Endothelial cell of umbilical vein (primary cell): ENCODE measurements at regions not wholly inside any gene's neighbourhood (a gene's known extent, or its start where the extent isn't known, plus 50 kb on each side); places are given as distances from the start of the nearest gene placed in this dataset.

Source experiments
- EZH2 ChIP-seq: IDR thresholded peaks from 2 replicates; pipeline ENCODE4 v1.6.1; 2012; ENCODE audit warnings: borderline replicate concordance, low read depth, mild to moderate bottlenecking, moderate library complexity, low read length, inconsistent platforms; ENCODE audit not compliant: severe bottlenecking
- FOS ChIP-seq: IDR thresholded peaks from 2 replicates; pipeline ENCODE4 v1.6.1; 2011; ENCODE audit warnings: mild to moderate bottlenecking, low read length, moderate library complexity, borderline replicate concordance; ENCODE audit not compliant: insufficient read depth
- GATA2 ChIP-seq: IDR thresholded peaks from 2 replicates; pipeline ENCODE4 v1.7.0; 2011; ENCODE audit warnings: low read depth, mild to moderate bottlenecking, moderate library complexity, mixed read lengths, low read length; ENCODE audit not compliant: insufficient read length, insufficient read depth
- JUN ChIP-seq: IDR thresholded peaks from 2 replicates; pipeline ENCODE4 v1.6.1; 2011; ENCODE audit warnings: borderline replicate concordance, low read depth; ENCODE audit not compliant: insufficient read length, insufficient read depth
- MYC ChIP-seq: IDR thresholded peaks from one replicate; pipeline ENCODE4 v1.6.1; 2011; ENCODE audit warnings: mild to moderate bottlenecking, low read depth, low read length
- POLR2A ChIP-seq: IDR thresholded peaks from 2 replicates; pipeline ENCODE4 v1.6.1; 2012; ENCODE audit warnings: low read depth, mild to moderate bottlenecking, control low read depth, low read length
- POLR2AphosphoS5 ChIP-seq: IDR thresholded peaks from 2 replicates; pipeline ENCODE4 v1.6.1; 2012; ENCODE audit warnings: low read depth, mild to moderate bottlenecking, control low read depth, low read length, moderate library complexity; ENCODE audit not compliant: insufficient read depth
- TF ChIP-seq, protein P1 (sequence below), 2 donors: IDR thresholded peaks; 1 replicate in 1 of 2; 2 replicates in 1 of 2; pipeline ENCODE4 v1.5.1; 2011; ENCODE audit warnings: low read length in 2 of 2, mild to moderate bottlenecking in 2 of 2, moderate library complexity in 2 of 2, control low read depth in 1 of 2, inconsistent platforms in 1 of 2, low read depth in 1 of 2; ENCODE audit not compliant: insufficient read depth in 1 of 2; ENCODE audit errors: extremely low read depth in 1 of 2
- TF ChIP-seq, protein P2 (sequence below): IDR thresholded peaks from 2 replicates; pipeline ENCODE4 v1.6.1; 2011; ENCODE audit not compliant: insufficient read depth, insufficient read length

DNA sequence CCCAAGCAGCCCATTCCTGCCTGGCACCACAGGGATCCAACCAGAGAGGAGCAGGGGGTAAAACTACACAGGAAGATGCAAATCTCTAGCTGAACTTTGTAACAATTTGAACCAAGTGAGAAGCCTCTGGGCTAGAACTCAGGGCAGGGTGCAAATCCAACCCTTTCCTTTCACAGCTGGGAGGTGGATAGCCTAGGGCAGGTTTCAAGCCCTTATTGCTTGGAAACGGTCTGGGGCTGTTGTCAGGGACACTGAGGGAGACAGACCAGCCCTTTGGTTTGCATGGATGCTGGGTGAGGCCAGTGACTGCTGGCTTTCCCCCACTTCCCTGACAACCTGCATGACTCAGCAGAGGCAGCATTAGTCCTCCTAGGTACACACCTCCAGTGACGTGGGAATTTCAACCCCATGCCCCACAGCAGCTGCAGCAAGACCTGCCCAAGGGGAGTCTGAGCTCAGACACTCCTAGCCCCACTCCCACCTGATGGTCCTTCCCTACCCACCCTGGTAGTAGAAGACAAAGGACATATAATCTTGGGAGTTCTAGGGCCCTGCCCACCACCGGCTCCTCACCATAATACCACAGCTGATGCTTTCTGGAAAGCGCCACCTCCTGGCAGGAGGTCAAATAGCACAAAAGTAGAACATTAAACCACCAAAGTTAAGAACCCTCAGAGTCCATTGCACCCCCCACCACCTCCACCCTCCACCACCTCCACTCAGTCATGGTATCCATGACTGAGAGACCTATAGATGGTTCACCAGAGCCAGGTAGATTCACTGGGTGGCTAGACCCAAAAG, 797.7 kb upstream of the MAN1A1 start:
- TF ChIP-seq, protein P1, sequence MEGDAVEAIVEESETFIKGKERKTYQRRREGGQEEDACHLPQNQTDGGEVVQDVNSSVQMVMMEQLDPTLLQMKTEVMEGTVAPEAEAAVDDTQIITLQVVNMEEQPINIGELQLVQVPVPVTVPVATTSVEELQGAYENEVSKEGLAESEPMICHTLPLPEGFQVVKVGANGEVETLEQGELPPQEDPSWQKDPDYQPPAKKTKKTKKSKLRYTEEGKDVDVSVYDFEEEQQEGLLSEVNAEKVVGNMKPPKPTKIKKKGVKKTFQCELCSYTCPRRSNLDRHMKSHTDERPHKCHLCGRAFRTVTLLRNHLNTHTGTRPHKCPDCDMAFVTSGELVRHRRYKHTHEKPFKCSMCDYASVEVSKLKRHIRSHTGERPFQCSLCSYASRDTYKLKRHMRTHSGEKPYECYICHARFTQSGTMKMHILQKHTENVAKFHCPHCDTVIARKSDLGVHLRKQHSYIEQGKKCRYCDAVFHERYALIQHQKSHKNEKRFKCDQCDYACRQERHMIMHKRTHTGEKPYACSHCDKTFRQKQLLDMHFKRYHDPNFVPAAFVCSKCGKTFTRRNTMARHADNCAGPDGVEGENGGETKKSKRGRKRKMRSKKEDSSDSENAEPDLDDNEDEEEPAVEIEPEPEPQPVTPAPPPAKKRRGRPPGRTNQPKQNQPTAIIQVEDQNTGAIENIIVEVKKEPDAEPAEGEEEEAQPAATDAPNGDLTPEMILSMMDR (IDR thresholded peaks at IDR 0.05; ENCODE audit: extremely low read depth in 1 of 2, insufficient read depth in 1 of 2, low read depth in 1 of 2, low read length in 2 of 2): no peak
- TF ChIP-seq FOS (no peak), POLR2A (no peak), MYC (no peak), POLR2AphosphoS5 (no peak), JUN (no peak), EZH2 (no peak), GATA2 (no peak)
- TF ChIP-seq, protein P2, sequence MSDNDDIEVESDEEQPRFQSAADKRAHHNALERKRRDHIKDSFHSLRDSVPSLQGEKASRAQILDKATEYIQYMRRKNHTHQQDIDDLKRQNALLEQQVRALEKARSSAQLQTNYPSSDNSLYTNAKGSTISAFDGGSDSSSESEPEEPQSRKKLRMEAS: no peak
